ENCODE measurements at regions not wholly inside any gene's neighbourhood (a gene's known extent, or its start where the extent isn't known, plus 50 kb on each side); places are given as distances from the start of the nearest gene placed in this dataset.

GRCh38 chr5:3276896-3277295, 318.7 kb upstream of the IRX1 start:
- Histone ChIP-seq H3K4me3 (no peak overlapping the region), H3K9me3 (replicated peaks; ENCODE audit: control insufficient read depth, insufficient read depth, low read length) (no peaks in the 10 kb centered on the region; the same call in 2 of the 3 replicates), H3K27ac (ENCODE audit: control insufficient read depth, insufficient read depth) (no peak overlapping the region), H3K36me3 (ENCODE audit: control insufficient read depth in 2 of 2, insufficient read depth in 2 of 2, low read length in 1 of 2) (no peaks in the 10 kb centered on the region), H3K9ac (ENCODE audit: control insufficient read depth, insufficient read depth, low read length) (no peak overlapping the region), H3K79me2 (ENCODE audit: control insufficient read depth, insufficient read depth, low read length) (no peaks in the 10 kb centered on the region), H4K20me1 (ENCODE audit: control insufficient read depth, insufficient read depth) (no peaks in the 10 kb centered on the region), H3K27me3 (replicated peaks in 1 of 2; ENCODE audit: control insufficient read depth in 2 of 2, insufficient read depth in 2 of 2, low read length in 1 of 2) (no peaks in the 10 kb centered on the region), H2AFZ (ENCODE audit: control insufficient read depth, low read depth, low read length) (no peak overlapping the region), H3K4me2 (ENCODE audit: control insufficient read depth, insufficient read depth) (no peak overlapping the region), H3K4me1 (ENCODE audit: control insufficient read depth, insufficient read depth, low read length) (no peaks in the 10 kb centered on the region)
- intact Hi-C loops (cut with micrococcal nuclease; ENCODE audit: unreplicated experiment) = no loop called here
- WGBS (ENCODE audit: insufficient coverage, insufficient replicate concordance, low lambda C conversion rate, missing lambda C conversion rate) = 0% methylated on average over 6 of the region's 7 CpGs
- ATAC-seq = no peak
- no peak for DNase-seq (ENCODE audit: low read depth, low spot score)
- ChIA-PET POLR2A (no interaction called here), SMC1A (ENCODE audit: uncharacterized antibody, unreplicated experiment) (no interaction called here), RAD21 (ENCODE audit: unreplicated experiment) (no interaction called here), CTCF (no interaction called here)
- no peak for FAIRE-seq
- in situ Hi-C loops (cut with MboI) = no loop called here
- no TSS peak for BruUV-seq (replicated peaks)
- no peak for TF ChIP-seq JUNB (IDR thresholded peaks at IDR 0.05)
- TF ChIP-seq RB1 (IDR thresholded peaks at IDR 0.05; ENCODE audit: borderline replicate concordance) = no peak
- TF ChIP-seq, protein P1, sequence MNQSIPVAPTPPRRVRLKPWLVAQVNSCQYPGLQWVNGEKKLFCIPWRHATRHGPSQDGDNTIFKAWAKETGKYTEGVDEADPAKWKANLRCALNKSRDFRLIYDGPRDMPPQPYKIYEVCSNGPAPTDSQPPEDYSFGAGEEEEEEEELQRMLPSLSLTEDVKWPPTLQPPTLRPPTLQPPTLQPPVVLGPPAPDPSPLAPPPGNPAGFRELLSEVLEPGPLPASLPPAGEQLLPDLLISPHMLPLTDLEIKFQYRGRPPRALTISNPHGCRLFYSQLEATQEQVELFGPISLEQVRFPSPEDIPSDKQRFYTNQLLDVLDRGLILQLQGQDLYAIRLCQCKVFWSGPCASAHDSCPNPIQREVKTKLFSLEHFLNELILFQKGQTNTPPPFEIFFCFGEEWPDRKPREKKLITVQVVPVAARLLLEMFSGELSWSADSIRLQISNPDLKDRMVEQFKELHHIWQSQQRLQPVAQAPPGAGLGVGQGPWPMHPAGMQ (IDR thresholded peaks at IDR 0.05; ENCODE audit: borderline replicate concordance) = no peak
- TF ChIP-seq SUPT20H (IDR thresholded peaks at IDR 0.05; ENCODE audit: borderline replicate concordance, control insufficient read depth, low read depth, low read length) = no peak
- no peak for TF ChIP-seq RAD51 (IDR thresholded peaks at IDR 0.05)
- TF ChIP-seq GATAD2B (conservative IDR thresholded peaks at IDR 0.05; ENCODE audit: low read depth) = no peak
- TF ChIP-seq, protein P2, sequence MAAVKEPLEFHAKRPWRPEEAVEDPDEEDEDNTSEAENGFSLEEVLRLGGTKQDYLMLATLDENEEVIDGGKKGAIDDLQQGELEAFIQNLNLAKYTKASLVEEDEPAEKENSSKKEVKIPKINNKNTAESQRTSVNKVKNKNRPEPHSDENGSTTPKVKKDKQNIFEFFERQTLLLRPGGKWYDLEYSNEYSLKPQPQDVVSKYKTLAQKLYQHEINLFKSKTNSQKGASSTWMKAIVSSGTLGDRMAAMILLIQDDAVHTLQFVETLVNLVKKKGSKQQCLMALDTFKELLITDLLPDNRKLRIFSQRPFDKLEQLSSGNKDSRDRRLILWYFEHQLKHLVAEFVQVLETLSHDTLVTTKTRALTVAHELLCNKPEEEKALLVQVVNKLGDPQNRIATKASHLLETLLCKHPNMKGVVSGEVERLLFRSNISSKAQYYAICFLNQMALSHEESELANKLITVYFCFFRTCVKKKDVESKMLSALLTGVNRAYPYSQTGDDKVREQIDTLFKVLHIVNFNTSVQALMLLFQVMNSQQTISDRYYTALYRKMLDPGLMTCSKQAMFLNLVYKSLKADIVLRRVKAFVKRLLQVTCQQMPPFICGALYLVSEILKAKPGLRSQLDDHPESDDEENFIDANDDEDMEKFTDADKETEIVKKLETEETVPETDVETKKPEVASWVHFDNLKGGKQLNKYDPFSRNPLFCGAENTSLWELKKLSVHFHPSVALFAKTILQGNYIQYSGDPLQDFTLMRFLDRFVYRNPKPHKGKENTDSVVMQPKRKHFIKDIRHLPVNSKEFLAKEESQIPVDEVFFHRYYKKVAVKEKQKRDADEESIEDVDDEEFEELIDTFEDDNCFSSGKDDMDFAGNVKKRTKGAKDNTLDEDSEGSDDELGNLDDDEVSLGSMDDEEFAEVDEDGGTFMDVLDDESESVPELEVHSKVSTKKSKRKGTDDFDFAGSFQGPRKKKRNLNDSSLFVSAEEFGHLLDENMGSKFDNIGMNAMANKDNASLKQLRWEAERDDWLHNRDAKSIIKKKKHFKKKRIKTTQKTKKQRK (IDR thresholded peaks at IDR 0.05; ENCODE audit: low read depth, low read length) = no peak
- TF ChIP-seq SIN3A (IDR thresholded peaks at IDR 0.05; ENCODE audit: low read depth, low read length) = no peak
- no peak for TF ChIP-seq SUZ12 (IDR thresholded peaks at IDR 0.05; ENCODE audit: unreplicated experiment)
- TF ChIP-seq POLR2A (IDR thresholded peaks at IDR 0.05; ENCODE audit: low read depth, low read length) = no peak
- TF ChIP-seq, protein P3, sequence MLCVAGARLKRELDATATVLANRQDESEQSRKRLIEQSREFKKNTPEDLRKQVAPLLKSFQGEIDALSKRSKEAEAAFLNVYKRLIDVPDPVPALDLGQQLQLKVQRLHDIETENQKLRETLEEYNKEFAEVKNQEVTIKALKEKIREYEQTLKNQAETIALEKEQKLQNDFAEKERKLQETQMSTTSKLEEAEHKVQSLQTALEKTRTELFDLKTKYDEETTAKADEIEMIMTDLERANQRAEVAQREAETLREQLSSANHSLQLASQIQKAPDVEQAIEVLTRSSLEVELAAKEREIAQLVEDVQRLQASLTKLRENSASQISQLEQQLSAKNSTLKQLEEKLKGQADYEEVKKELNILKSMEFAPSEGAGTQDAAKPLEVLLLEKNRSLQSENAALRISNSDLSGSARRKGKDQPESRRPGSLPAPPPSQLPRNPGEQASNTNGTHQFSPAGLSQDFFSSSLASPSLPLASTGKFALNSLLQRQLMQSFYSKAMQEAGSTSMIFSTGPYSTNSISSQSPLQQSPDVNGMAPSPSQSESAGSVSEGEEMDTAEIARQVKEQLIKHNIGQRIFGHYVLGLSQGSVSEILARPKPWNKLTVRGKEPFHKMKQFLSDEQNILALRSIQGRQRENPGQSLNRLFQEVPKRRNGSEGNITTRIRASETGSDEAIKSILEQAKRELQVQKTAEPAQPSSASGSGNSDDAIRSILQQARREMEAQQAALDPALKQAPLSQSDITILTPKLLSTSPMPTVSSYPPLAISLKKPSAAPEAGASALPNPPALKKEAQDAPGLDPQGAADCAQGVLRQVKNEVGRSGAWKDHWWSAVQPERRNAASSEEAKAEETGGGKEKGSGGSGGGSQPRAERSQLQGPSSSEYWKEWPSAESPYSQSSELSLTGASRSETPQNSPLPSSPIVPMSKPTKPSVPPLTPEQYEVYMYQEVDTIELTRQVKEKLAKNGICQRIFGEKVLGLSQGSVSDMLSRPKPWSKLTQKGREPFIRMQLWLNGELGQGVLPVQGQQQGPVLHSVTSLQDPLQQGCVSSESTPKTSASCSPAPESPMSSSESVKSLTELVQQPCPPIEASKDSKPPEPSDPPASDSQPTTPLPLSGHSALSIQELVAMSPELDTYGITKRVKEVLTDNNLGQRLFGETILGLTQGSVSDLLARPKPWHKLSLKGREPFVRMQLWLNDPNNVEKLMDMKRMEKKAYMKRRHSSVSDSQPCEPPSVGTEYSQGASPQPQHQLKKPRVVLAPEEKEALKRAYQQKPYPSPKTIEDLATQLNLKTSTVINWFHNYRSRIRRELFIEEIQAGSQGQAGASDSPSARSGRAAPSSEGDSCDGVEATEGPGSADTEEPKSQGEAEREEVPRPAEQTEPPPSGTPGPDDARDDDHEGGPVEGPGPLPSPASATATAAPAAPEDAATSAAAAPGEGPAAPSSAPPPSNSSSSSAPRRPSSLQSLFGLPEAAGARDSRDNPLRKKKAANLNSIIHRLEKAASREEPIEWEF (IDR thresholded peaks at IDR 0.05; ENCODE audit: insufficient replicate concordance, low read depth, low read length) = no peak
